Esophagus muscularis mucosa (tissue), 4 donors: ENCODE measurements at regions not wholly inside any gene's neighbourhood (a gene's known extent, or its start where the extent isn't known, plus 50 kb on each side); places are given as distances from the start of the nearest gene placed in this dataset.

Experiments
- DNase-seq: peaks from one replicate; pipeline ENCODE4 v3.0.0-alpha.2; 2017; ENCODE audit errors: extremely low spot score
- H3K27ac ChIP-seq, 4 donors: fragments of 200-600 bp; sonication (generic); replicated peaks in 1 of 4; 1 replicate in 3 of 4; 2 replicates in 1 of 4; pipeline ENCODE4 v1.5.1; 2016 to 2019; ENCODE audit warnings: mild to moderate bottlenecking in 1 of 4
- H3K27me3 ChIP-seq, 4 donors: fragments of 200-600 bp; sonication (generic); one replicate each; pipeline versions ENCODE4 v1.5.1 to v1.6.0; 2016 to 2019
- H3K36me3 ChIP-seq, 4 donors: fragments of 200-600 bp; sonication (generic); one replicate each; pipeline ENCODE4 v1.5.1; 2016 to 2019
- H3K4me1 ChIP-seq, 4 donors: fragments of 200-600 bp; sonication (generic); one replicate each; pipeline ENCODE4 v1.5.1; 2016 to 2019
- H3K4me3 ChIP-seq, 4 donors: fragments of 200-600 bp; sonication (generic); 1 replicate in 2 of 4; 2 replicates in 2 of 4; pipeline ENCODE4 v1.5.1; 2016 to 2019; ENCODE audit warnings: mild to moderate bottlenecking in 4 of 4, moderate library complexity in 1 of 4
- H3K9me3 ChIP-seq, 4 donors: fragments of 200-600 bp; sonication (generic); 1 replicate in 3 of 4; 2 replicates in 1 of 4; pipeline ENCODE4 v1.5.1; 2016 to 2019
- CTCF ChIP-seq, 3 experiments: fragments of 200-600 bp in 2 of 3; fragments of 450-650 bp in 1 of 3; sonication (generic) in 2 of 3; IDR thresholded peaks; one replicate each; pipeline ENCODE4 v1.5.1; 2017 to 2019; ENCODE audit warnings: antibody characterized with exemption in 3 of 3, mild to moderate bottlenecking in 2 of 3, moderate library complexity in 1 of 3
- EP300 ChIP-seq: sonication (generic); formaldehyde crosslinking; IDR thresholded peaks from one replicate; pipeline ENCODE4 v1.6.1; 2017; ENCODE audit warnings: antibody characterized with exemption
- POLR2A ChIP-seq: fragments of 450-650 bp; IDR thresholded peaks from one replicate; pipeline ENCODE4 v1.6.1; 2017; ENCODE audit warnings: antibody characterized with exemption, moderate library complexity, mild to moderate bottlenecking, low read depth
- POLR2AphosphoS5 ChIP-seq, 2 donors: sonication (generic); formaldehyde crosslinking; IDR thresholded peaks; one replicate each; pipeline ENCODE4 v1.6.1; 2017; ENCODE audit warnings: antibody characterized with exemption in 2 of 2
- WGBS: methylation state at CpG from one replicate; pipeline ENCODE4 v1.1.5; 2018; 5-methylcytosine and 5-hydroxymethylcytosine counted together
- intact Hi-C: fragments of 100-400 bp; cut with DNase I; formaldehyde crosslinking; loops from one replicate; pipeline ENCODE4 v1.15.1; 2023

GRCh38 chr2:128780434-128781080, 461.9 kb upstream of the HS6ST1 start:
- Histone ChIP-seq H3K9me3 (no peaks in the 10 kb centered on the region), H3K4me3 (no peak overlapping the region), H3K36me3 (no peaks in the 10 kb centered on the region), H3K27ac (no peak overlapping the region), H3K4me1 (no peaks in the 10 kb centered on the region), H3K27me3 (peaks cover 0 to 16% (median 0%) of the 10 kb centered on the region in 4 donors)
- TF ChIP-seq POLR2AphosphoS5 (IDR thresholded peaks at IDR 0.05) (no peak), EP300 (no peak), CTCF (IDR thresholded peaks at IDR 0.05) (no peak), POLR2A (no peak)
- peak; percentile 88 for DNase-seq
- WGBS, result 43% methylated on average over 2 of the region's 5 CpGs
- intact Hi-C loops, result no loop called here

- Histone ChIP-seq H3K4me1 (no peaks in the 10 kb centered on the region), H3K27me3 (peaks cover 0 to 16% (median 0%) of the 10 kb centered on the region in 4 donors), H3K4me3 (no peak overlapping the region), H3K27ac (no peak overlapping the region), H3K9me3 (no peaks in the 10 kb centered on the region), H3K36me3 (no peaks in the 10 kb centered on the region)
- no peak for TF ChIP-seq POLR2A
- DNase-seq, result peak; percentile 31
- WGBS, result 81% methylated on average over 3 of the region's 3 CpGs
- intact Hi-C loops, result no loop called here
Measured at GRCh38 chr2:128781166-128781565, 462.5 kb upstream of the HS6ST1 start.

GRCh38 chr2:128781585-128782385, 463.1 kb upstream of the HS6ST1 start:
- Histone ChIP-seq H3K4me1 (peaks cover 0 to 3% (median 3%) of the 10 kb centered on the region in 4 donors), H3K36me3 (no peaks in the 10 kb centered on the region), H3K27ac (no peak overlapping the region), H3K9me3 (no peaks in the 10 kb centered on the region), H3K4me3 (no peak overlapping the region), H3K27me3 (peaks cover 0 to 16% (median 0%) of the 10 kb centered on the region in 4 donors)
- TF ChIP-seq EP300 (no peak), CTCF (IDR thresholded peaks at IDR 0.05) (no peak), POLR2A (no peak), POLR2AphosphoS5 (IDR thresholded peaks at IDR 0.05) (no peak)
- intact Hi-C loops, result no loop called here
- WGBS, result 78% methylated on average over 16 of the region's 18 CpGs
- DNase-seq, result peak; percentile 79

GRCh38 chr2:128782411-128783192, 463.9 kb upstream of the HS6ST1 start:
- Histone ChIP-seq H3K4me1 (peaks cover 0 to 8% (median 7%) of the 10 kb centered on the region in 4 donors), H3K4me3 (no peak overlapping the region), H3K9me3 (no peaks in the 10 kb centered on the region), H3K27me3 (peaks cover 0 to 16% (median 0%) of the 10 kb centered on the region in 4 donors), H3K36me3 (no peaks in the 10 kb centered on the region), H3K27ac (no peak overlapping the region)
- WGBS, result 87% methylated on average over 6 of the region's 6 CpGs
- intact Hi-C loops, result no loop called here
- no peak for TF ChIP-seq POLR2A
- TF ChIP-seq EP300, result no peak
- TF ChIP-seq POLR2AphosphoS5 (IDR thresholded peaks at IDR 0.05), result no peak
- TF ChIP-seq CTCF (IDR thresholded peaks at IDR 0.05), result no peak
- DNase-seq, result peak; percentile 82
